SK-N-MC (cell line): ENCODE measurements at regions not wholly inside any gene's neighbourhood (a gene's known extent, or its start where the extent isn't known, plus 50 kb on each side); places are given as distances from the start of the nearest gene placed in this dataset.

Experiments
- EZH2 ChIP-seq: fragments of 200-600 bp; sonication (generic); IDR thresholded peaks from one replicate; pipeline ENCODE4 v1.6.1; 2017; ENCODE audit warnings: antibody characterized with exemption
- FOXP2 ChIP-seq: optimal IDR thresholded peaks from 2 replicates; pipeline ENCODE3; 2011; ENCODE audit warnings: mild to moderate bottlenecking, moderate library complexity; ENCODE audit not compliant: insufficient read depth; ENCODE audit errors: extremely low read length, control extremely low read depth
- POLR2AphosphoS5 ChIP-seq: IDR thresholded peaks from 2 replicates; pipeline ENCODE4 v1.6.1; 2012; ENCODE audit warnings: mild to moderate bottlenecking, low read depth, low read length, borderline replicate concordance

DNA sequence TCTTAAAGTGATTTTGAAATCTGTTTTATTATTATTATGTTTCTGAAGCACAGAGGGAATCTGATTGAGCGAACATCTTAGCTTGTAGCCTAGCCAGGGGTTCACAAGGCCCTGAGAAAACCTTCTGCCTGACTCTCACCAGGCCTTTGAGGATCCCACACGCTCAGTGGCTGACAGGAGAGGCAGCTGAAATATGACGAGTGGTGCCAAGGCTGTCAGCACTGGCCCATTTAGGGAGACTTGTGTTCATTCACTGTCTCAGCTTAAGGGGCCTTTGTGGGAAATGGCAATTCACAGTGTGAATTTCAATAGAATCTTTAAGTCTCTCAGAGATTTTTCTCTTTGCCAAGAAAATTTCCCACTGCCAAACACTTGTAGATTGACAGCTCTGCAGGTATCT lies 770.9 kb downstream of the TUSC7 start:
- no peak for TF ChIP-seq EZH2
- TF ChIP-seq POLR2AphosphoS5: no peak
- no peak for TF ChIP-seq FOXP2
